Vagina (tissue), 2 donors: ENCODE measurements at regions not wholly inside any gene's neighbourhood (a gene's known extent, or its start where the extent isn't known, plus 50 kb on each side); places are given as distances from the start of the nearest gene placed in this dataset.

Source experiments
- DNase-seq, 2 donors: peaks; one replicate each; pipeline ENCODE4 v3.0.0-alpha.2; 2017; ENCODE audit errors: extremely low spot score in 2 of 2
- H3K27ac ChIP-seq: fragments of 200-600 bp; sonication (generic); one replicate; pipeline ENCODE4 v1.5.1; 2019
- H3K27me3 ChIP-seq: fragments of 200-600 bp; sonication (generic); one replicate; pipeline ENCODE4 v1.5.1; 2019
- H3K36me3 ChIP-seq, 2 donors: fragments of 200-600 bp; sonication (generic); one replicate each; pipeline ENCODE4 v1.5.1; 2017 to 2019
- H3K4me1 ChIP-seq: fragments of 200-600 bp; sonication (generic); one replicate; pipeline ENCODE4 v1.5.1; 2019
- H3K4me3 ChIP-seq, 2 donors: fragments of 200-600 bp; sonication (generic); 1 replicate in 1 of 2; 2 replicates in 1 of 2; pipeline ENCODE4 v1.5.1; 2016 to 2019
- H3K9me3 ChIP-seq: fragments of 200-600 bp; sonication (generic); one replicate; pipeline ENCODE4 v1.5.1; 2019
- CTCF ChIP-seq, 3 experiments: fragments of 450-650 bp in 2 of 3; fragments of 200-600 bp in 1 of 3; sonication (generic) in 1 of 3; IDR thresholded peaks; one replicate each; pipeline ENCODE4 v1.5.1; 2017 to 2019; ENCODE audit warnings: antibody characterized with exemption in 3 of 3, mild to moderate bottlenecking in 2 of 3, moderate library complexity in 2 of 3
- POLR2A ChIP-seq, 2 donors: fragments of 450-650 bp; IDR thresholded peaks; one replicate each; pipeline ENCODE4 v1.6.1; 2017; ENCODE audit warnings: antibody characterized with exemption in 2 of 2, mild to moderate bottlenecking in 2 of 2, moderate library complexity in 2 of 2
- POLR2AphosphoS5 ChIP-seq, 2 donors: sonication (generic); formaldehyde crosslinking; IDR thresholded peaks; one replicate each; pipeline ENCODE4 v1.9.0; 2017; ENCODE audit warnings: antibody characterized with exemption in 2 of 2, mild to moderate bottlenecking in 2 of 2, low read depth in 1 of 2; ENCODE audit not compliant: insufficient read depth in 1 of 2
- intact Hi-C: fragments of 100-400 bp; cut with DNase I; formaldehyde crosslinking; loops from one replicate; pipeline ENCODE4 v1.15.1; 2023

- H3K36me3 ChIP-seq = no peaks in the 10 kb centered on the region
- H3K4me1 ChIP-seq = peaks cover 5% of the 10 kb centered on the region
- TF ChIP-seq POLR2A (IDR thresholded peaks at IDR 0.05) = no peak
- no peak for TF ChIP-seq POLR2AphosphoS5 (IDR thresholded peaks at IDR 0.05; ENCODE audit: insufficient read depth in 1 of 2, low read depth in 1 of 2)
- no peak for TF ChIP-seq CTCF (IDR thresholded peaks at IDR 0.05)
- no peaks in the 10 kb centered on the region for H3K9me3 ChIP-seq
- H3K27ac ChIP-seq = no peak overlapping the region
- no peaks in the 10 kb centered on the region for H3K27me3 ChIP-seq
- no peak overlapping the region for H3K4me3 ChIP-seq
- no peak for DNase-seq
- intact Hi-C loops = no loop called here
Measured at GRCh38 chr2:172248381-172248780, 145.7 kb upstream of the DLX2 start.

- H3K4me1 ChIP-seq = peaks cover 9% of the 10 kb centered on the region
- TF ChIP-seq POLR2AphosphoS5 (IDR thresholded peaks at IDR 0.05; ENCODE audit: insufficient read depth in 1 of 2, low read depth in 1 of 2) (no peak), POLR2A (IDR thresholded peaks at IDR 0.05) (no peak), CTCF (IDR thresholded peaks at IDR 0.05) (no peak)
- no peaks in the 10 kb centered on the region for H3K36me3 ChIP-seq
- no peak for DNase-seq
- no peaks in the 10 kb centered on the region for H3K9me3 ChIP-seq
- intact Hi-C loops = no loop called here
- no peaks in the 10 kb centered on the region for H3K27me3 ChIP-seq
- H3K4me3 ChIP-seq = no peak overlapping the region
- no peak overlapping the region for H3K27ac ChIP-seq
Measured at GRCh38 chr2:172248785-172249187, 146.1 kb upstream of the DLX2 start.

- no peak for TF ChIP-seq POLR2A (IDR thresholded peaks at IDR 0.05)
- TF ChIP-seq CTCF (IDR thresholded peaks at IDR 0.05) = no peak
- TF ChIP-seq POLR2AphosphoS5 (IDR thresholded peaks at IDR 0.05; ENCODE audit: insufficient read depth in 1 of 2, low read depth in 1 of 2) = no peak
- no peaks in the 10 kb centered on the region for H3K36me3 ChIP-seq
- no peak overlapping the region for H3K27ac ChIP-seq
- H3K27me3 ChIP-seq = no peaks in the 10 kb centered on the region
- H3K4me3 ChIP-seq = no peak overlapping the region
- DNase-seq = no peak
- peaks cover 13% of the 10 kb centered on the region for H3K4me1 ChIP-seq
- no peaks in the 10 kb centered on the region for H3K9me3 ChIP-seq
- intact Hi-C loops = no loop called here
Measured at GRCh38 chr2:172249334-172249733, 146.6 kb upstream of the DLX2 start.

- TF ChIP-seq POLR2AphosphoS5 (IDR thresholded peaks at IDR 0.05; ENCODE audit: insufficient read depth in 1 of 2, low read depth in 1 of 2) (no peak), CTCF (IDR thresholded peaks at IDR 0.05) (no peak), POLR2A (IDR thresholded peaks at IDR 0.05) (no peak)
- H3K27ac ChIP-seq = no peak overlapping the region
- H3K36me3 ChIP-seq = no peaks in the 10 kb centered on the region
- DNase-seq = no peak
- no peaks in the 10 kb centered on the region for H3K27me3 ChIP-seq
- peaks cover 13% of the 10 kb centered on the region for H3K4me1 ChIP-seq
- intact Hi-C loops = no loop called here
- no peak overlapping the region for H3K4me3 ChIP-seq
- H3K9me3 ChIP-seq = no peaks in the 10 kb centered on the region
Measured at GRCh38 chr2:172249986-172250385, 147.3 kb upstream of the DLX2 start.

- DNase-seq = no peak
- H3K36me3 ChIP-seq = no peaks in the 10 kb centered on the region
- peaks cover 13% of the 10 kb centered on the region for H3K4me1 ChIP-seq
- TF ChIP-seq CTCF (IDR thresholded peaks at IDR 0.05) (no peak), POLR2A (IDR thresholded peaks at IDR 0.05) (no peak), POLR2AphosphoS5 (IDR thresholded peaks at IDR 0.05; ENCODE audit: insufficient read depth in 1 of 2, low read depth in 1 of 2) (no peak)
- H3K9me3 ChIP-seq = no peaks in the 10 kb centered on the region
- intact Hi-C loops = no loop called here
- no peak overlapping the region for H3K4me3 ChIP-seq
- H3K27ac ChIP-seq = no peak overlapping the region
- no peaks in the 10 kb centered on the region for H3K27me3 ChIP-seq
Measured at GRCh38 chr2:172251231-172251630, 148.5 kb upstream of the DLX2 start.
